ENCODE measurements at regions not wholly inside any gene's neighbourhood (a gene's known extent, or its start where the extent isn't known, plus 50 kb on each side); places are given as distances from the start of the nearest gene placed in this dataset.
A peak's percentile ranks its signal among the peaks of the same experiment; 100 is the strongest.

GRCh38 chr2:88296247-88296646, 126.1 kb downstream of the THNSL2 start:
- H3K4me3 ChIP-seq (ENCODE audit: low read depth, low read length): no peak overlapping the region

GRCh38 chr2:88283886-88284592, 113.9 kb downstream of the THNSL2 start:
- no peak for DNase-seq (ENCODE audit: low read depth)
- H3K4me3 ChIP-seq (ENCODE audit: low read depth, low read length): no peak overlapping the region

More at GRCh38 chr2:88296247-88296646, 126.1 kb downstream of the THNSL2 start:
- no peak for DNase-seq (ENCODE audit: low read depth)

GRCh38 chr2:88281302-88282217, 111.4 kb downstream of the THNSL2 start:
- DNase-seq (ENCODE audit: low read depth): no peak
- no peak overlapping the region for H3K4me3 ChIP-seq (ENCODE audit: low read depth, low read length)

- DNase-seq (ENCODE audit: low read depth): no peak
- H3K4me3 ChIP-seq (ENCODE audit: low read depth, low read length): no peak overlapping the region
Measured at GRCh38 chr2:88269836-88270235, 99.7 kb downstream of the THNSL2 start.

- H3K4me3 ChIP-seq (ENCODE audit: low read depth, low read length): no peak overlapping the region
- DNase-seq (ENCODE audit: low read depth): peak; percentile 0
Measured at GRCh38 chr2:88265352-88266303, 95.5 kb downstream of the THNSL2 start.

GRCh38 chr2:88263861-88264260, 93.7 kb downstream of the THNSL2 start:
- H3K4me3 ChIP-seq (ENCODE audit: low read depth, low read length): no peak overlapping the region
- DNase-seq (ENCODE audit: low read depth): no peak

GRCh38 chr2:88261725-88262124, 91.6 kb downstream of the THNSL2 start:
- DNase-seq (ENCODE audit: low read depth): no peak
- H3K4me3 ChIP-seq (ENCODE audit: low read depth, low read length): no peak overlapping the region

GRCh38 chr2:88258208-88258607, 88.1 kb downstream of the THNSL2 start:
- no peak for DNase-seq (ENCODE audit: low read depth)
- H3K4me3 ChIP-seq (ENCODE audit: low read depth, low read length): no peak overlapping the region

- no peak for DNase-seq (ENCODE audit: low read depth)
Measured at GRCh38 chr2:88254437-88255091, 84.4 kb downstream of the THNSL2 start.

GRCh38 chr2:88253997-88254396, 83.9 kb downstream of the THNSL2 start:
- no peak for DNase-seq (ENCODE audit: low read depth)

More at GRCh38 chr2:88254437-88255091, 84.4 kb downstream of the THNSL2 start:
- no peak overlapping the region for H3K4me3 ChIP-seq (ENCODE audit: low read depth, low read length)

GRCh38 chr2:88253375-88253774, 83.2 kb downstream of the THNSL2 start:
- no peak for DNase-seq (ENCODE audit: low read depth)
- no peak overlapping the region for H3K4me3 ChIP-seq (ENCODE audit: low read depth, low read length)

More at GRCh38 chr2:88253997-88254396, 83.9 kb downstream of the THNSL2 start:
- no peak overlapping the region for H3K4me3 ChIP-seq (ENCODE audit: low read depth, low read length)

GRCh38 chr2:88252646-88253045, 82.5 kb downstream of the THNSL2 start:
- H3K4me3 ChIP-seq (ENCODE audit: low read depth, low read length): no peak overlapping the region
- no peak for DNase-seq (ENCODE audit: low read depth)

GRCh38 chr2:88252111-88252510, 82.0 kb downstream of the THNSL2 start:
- no peak overlapping the region for H3K4me3 ChIP-seq (ENCODE audit: low read depth, low read length)
- DNase-seq (ENCODE audit: low read depth): no peak

GRCh38 chr2:88250404-88250803, 80.3 kb downstream of the THNSL2 start:
- no peak overlapping the region for H3K4me3 ChIP-seq (ENCODE audit: low read depth, low read length)
- DNase-seq (ENCODE audit: low read depth): no peak

- DNase-seq (ENCODE audit: low read depth): no peak
- no peak overlapping the region for H3K4me3 ChIP-seq (ENCODE audit: low read depth, low read length)
Measured at GRCh38 chr2:88248280-88248828, 78.2 kb downstream of the THNSL2 start.

- DNase-seq (ENCODE audit: low read depth): no peak
- no peak overlapping the region for H3K4me3 ChIP-seq (ENCODE audit: low read depth, low read length)
Measured at GRCh38 chr2:88247531-88247930, 77.4 kb downstream of the THNSL2 start.

- no peak overlapping the region for H3K4me3 ChIP-seq (ENCODE audit: low read depth, low read length)
- DNase-seq (ENCODE audit: low read depth): no peak
Measured at GRCh38 chr2:88245109-88245508, 75.0 kb downstream of the THNSL2 start.

- DNase-seq (ENCODE audit: low read depth): no peak
- no peak overlapping the region for H3K4me3 ChIP-seq (ENCODE audit: low read depth, low read length)
Measured at GRCh38 chr2:88239781-88240180, 69.6 kb downstream of the THNSL2 start.

GRCh38 chr2:88236666-88237065, 66.5 kb downstream of the THNSL2 start:
- H3K4me3 ChIP-seq (ENCODE audit: low read depth, low read length): no peak overlapping the region
- DNase-seq (ENCODE audit: low read depth): no peak
